Erythroblast (primary cell): ENCODE measurements at regions not wholly inside any gene's neighbourhood (a gene's known extent, or its start where the extent isn't known, plus 50 kb on each side); places are given as distances from the start of the nearest gene placed in this dataset.

Experiments
- DNase-seq, 2 experiments: peaks; one replicate each; lab custom pipeline; 2025; lab: John Stamatoyannopoulos, UW
- GATA1 ChIP-seq: IDR thresholded peaks from 2 replicates; pipeline ENCODE4 v1.6.1; 2011; ENCODE audit warnings: low read depth, mild to moderate bottlenecking, control low read depth, low read length, moderate library complexity
- POLR2A ChIP-seq: IDR thresholded peaks from 2 replicates; pipeline ENCODE4 v1.6.1; 2011; ENCODE audit warnings: mild to moderate bottlenecking, low read length

DNA sequence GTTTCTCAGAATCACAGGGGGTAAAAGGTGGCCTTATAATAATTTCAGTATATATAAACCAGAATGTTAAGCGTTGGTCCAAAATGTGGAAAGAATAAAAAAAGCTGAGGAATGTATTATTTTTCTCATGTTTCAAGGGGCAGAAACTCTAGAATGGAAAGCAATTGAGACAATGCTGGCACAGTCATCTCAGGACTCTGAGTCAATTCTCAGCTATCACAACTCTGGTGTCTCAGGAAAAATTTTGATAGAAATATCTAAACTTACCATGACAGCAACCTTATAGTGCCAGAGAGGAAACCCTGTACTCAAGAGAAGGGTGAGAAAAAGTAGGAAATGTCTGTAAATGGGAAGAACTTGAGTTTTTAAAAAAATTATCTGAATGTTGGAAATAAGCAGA, 1189.4 kb upstream of the NUDT12 start:
- TF ChIP-seq POLR2A: no peak
- no peak for TF ChIP-seq GATA1

DNA sequence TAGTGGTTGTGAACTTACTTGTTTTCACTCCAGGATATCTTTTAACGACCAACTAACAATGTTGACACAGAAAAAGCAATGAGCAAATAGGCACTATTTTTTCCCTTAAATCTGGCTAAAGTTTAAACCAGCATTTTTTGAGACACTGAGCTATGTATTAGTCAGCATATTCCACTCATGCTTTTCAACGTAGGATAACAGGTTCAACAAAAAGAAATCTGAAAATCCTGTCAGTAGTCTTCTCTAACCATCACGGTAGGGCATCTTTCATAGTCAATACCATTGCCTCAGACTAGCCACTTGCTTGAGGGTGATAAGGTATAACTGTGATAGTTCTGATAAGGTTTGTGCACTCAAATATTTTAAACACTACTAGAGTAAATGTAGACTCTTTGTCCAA, 1177.3 kb upstream of the NUDT12 start:
- no peak for TF ChIP-seq POLR2A
- no peak for TF ChIP-seq GATA1
- DNase-seq: no peak

More for the DNA sequence above, 1189.4 kb upstream of the NUDT12 start:
- DNase-seq: no peak

DNA sequence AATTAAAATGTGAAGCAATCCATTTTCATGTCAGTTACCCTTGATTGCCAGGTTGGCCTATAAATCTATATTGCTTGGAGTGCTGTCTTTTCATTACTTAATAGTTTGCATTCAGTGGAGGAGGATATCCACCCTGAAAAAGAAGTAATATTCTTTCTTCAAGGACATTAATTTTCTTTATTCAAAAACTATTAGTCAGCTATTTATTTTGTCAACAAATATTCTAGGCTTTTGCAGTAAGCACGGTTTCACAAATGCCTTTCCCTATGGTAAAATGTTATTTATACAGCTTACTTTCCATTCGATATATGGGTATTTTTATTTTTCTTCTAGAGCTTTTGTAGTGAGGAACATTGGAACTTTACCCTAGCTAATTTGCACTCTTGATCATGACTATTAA, 1176.9 kb upstream of the NUDT12 start:
- DNase-seq: no peak
- TF ChIP-seq GATA1 (no peak), POLR2A (no peak)

DNA sequence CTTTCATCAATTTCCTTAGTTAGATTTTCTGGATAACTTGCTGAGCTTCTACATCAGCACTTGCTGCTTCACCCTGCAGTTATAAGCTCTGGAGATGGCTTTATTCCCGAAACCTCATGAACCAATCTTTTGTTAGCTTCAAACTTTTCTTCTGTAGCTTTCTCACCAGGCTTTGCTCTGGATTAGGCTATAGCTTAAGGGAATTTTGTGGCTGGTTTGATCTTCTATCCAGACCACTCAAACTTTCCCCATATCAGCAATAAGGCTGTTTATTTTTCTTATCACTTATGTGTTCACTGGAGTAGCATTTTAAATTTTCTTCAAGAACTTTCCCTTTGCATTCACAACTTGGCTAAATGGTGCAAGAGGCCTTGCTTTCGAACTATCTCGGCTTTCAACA, 1173.5 kb upstream of the NUDT12 start:
- no peak for DNase-seq
- TF ChIP-seq GATA1 (no peak), POLR2A (no peak)

DNA sequence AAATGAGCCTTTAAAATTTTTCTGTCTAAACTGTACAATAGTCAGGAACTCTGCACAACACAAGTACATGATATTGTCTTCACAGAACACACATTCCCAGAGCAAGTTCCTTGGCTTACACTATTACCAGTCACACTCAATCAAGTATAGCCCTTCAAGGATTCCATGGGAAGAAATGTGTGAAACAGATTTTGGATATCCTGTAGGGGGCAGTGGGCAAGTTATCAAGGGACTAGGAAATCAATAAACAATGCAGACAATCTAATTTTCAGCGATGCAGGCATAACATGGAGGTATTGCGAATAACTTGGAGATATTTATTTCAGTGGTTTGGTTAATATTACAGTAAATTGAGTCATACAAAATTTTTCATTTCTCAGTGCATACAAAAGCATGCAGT, 1171.5 kb upstream of the NUDT12 start:
- DNase-seq: no peak
- no peak for TF ChIP-seq POLR2A
- TF ChIP-seq GATA1: no peak

DNA sequence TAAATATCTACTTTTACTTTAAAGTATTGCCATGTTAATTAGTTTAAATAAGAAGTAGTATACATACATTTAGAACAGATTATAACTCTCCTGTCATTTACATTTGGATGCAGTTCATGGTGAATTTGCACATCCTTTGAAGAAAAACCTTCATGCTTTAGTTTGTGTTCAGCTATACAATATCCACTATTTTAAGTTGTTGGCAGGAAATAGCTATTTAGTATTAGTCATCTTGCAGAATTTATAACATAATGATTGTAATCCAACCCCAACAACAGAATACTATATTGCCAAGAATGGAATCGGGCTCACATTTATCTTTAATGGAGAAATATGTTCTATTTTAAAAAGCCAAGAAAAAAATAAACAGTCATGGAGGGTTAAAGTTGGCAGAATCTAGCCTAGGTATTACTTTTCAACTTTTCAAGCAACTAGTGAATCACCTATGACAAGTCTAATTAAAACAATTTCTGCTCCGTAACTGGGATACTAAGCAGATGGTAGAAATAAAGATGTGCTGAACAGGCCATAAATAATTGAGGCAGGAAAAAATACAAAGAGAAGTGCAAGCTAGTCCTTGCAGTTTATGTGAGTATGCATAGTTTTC, 1170.6 kb upstream of the NUDT12 start:
- TF ChIP-seq GATA1: no peak
- TF ChIP-seq POLR2A: no peak
- DNase-seq: no peak

DNA sequence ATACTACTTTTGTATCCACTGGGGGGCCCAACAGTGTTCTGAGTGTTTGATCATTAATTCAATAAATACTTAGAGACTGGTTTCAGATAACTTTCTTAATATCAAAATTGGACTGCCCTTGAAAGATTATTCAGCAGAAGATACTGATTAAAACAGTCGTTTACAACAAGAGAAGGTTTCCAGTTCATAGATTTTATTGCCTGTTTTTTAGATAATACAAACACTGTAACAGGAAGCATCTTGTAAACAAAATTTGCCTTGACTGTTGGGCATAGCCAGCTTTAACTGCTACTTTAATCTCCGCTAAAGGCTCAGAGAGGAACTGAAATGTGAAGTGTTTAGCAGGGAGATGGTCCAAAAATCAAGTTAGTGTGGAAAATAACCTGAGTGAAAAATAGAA, 1168.7 kb upstream of the NUDT12 start:
- no peak for DNase-seq
- no peak for TF ChIP-seq GATA1
- TF ChIP-seq POLR2A: no peak

DNA sequence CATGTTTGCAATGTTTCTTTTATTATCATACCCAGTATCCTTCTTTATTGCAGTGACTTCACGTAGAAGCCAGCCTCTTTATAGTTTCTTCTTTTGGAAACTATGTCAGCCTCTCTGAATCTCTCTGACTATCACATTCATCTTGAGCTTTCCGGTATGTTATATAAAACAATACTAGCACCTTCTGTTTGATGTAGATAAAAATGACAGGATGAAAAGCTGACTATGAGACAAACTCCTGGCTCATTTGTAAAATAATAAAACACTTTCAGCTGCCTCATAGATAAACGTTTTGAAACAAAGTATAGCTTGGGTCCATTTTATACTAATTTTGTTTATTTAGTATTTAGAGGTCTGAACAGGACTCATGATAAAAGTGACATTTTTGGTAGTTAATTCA, 1145.4 kb upstream of the NUDT12 start:
- DNase-seq: no peak
- no peak for TF ChIP-seq POLR2A
- no peak for TF ChIP-seq GATA1

DNA sequence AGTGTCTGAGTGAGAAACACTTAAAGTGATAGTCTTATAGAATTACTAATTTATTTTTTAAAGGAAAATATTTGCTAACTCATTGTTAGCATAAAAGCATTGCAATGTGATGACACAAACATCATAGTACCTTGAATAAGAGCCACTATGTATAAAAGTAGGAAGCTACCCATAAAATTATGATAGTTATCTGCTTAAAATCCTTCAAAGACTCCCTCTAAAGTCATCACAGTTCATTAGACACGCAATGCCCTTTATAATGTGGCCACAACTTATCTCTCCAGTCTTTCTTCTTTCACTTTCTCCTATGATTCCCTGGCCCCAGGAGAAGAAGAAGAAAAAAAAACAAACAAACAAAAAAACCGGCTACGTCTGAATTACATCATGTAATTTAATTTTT, 1144.0 kb upstream of the NUDT12 start:
- DNase-seq: no peak
- no peak for TF ChIP-seq GATA1
- TF ChIP-seq POLR2A: no peak

DNA sequence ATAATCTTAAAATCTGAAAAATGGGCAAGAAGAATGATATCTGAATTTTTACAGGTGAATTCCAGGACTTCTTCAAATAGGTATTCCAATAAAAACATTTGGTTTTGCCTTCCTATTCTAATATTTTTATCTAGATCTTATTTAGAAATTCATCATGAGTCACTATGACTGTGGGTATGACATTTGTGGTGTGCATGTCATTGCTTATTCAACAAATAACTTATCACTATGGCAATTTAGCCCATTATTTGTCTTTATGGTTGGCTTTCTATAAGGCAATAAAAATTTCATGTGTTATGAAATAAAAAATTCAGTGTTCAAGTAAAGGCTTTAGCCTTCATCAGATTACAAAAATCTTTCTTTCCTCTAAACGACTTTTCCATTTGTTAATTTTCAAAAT, 1139.6 kb upstream of the NUDT12 start:
- TF ChIP-seq GATA1 (no peak), POLR2A (no peak)
- no peak for DNase-seq

DNA sequence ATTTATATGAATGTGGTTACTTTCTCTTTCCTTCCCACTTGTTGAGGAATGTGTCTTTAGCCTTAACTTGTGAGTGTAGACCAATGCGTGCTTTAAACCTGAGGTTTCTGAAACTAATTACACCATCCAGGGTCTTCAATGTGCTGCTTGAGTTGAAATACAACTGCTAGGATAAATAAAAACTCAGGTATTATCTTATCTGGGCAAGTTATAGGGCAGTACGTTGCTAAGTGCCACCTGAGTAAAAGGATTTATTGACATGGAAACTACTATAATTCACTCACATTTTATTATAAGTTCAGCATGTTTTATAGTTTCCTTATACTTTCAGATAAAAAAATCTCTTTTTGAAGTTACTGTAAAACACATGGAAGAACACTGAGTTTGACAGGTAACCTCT, 1136.8 kb upstream of the NUDT12 start:
- TF ChIP-seq POLR2A: no peak
- no peak for TF ChIP-seq GATA1
- no peak for DNase-seq

DNA sequence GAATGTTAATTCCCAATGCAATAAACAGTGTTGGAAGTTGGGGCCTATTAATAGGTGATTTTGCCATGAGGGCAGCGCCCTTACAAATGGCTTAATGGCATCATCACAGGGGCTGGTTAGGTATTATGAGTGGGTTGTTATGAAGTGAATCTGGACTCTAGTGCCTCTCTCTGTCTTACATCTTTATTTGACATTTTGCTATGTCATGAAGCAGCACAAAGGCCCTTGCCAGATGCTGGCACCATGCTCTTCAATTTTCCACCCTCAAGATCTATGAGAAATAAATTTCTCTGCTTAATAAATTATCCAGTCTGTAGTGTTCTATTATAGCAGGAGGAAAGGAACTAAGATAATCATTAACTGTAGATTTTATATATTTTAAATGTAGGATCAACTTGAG, 1098.7 kb upstream of the NUDT12 start:
- no peak for TF ChIP-seq POLR2A
- no peak for TF ChIP-seq GATA1
- no peak for DNase-seq

DNA sequence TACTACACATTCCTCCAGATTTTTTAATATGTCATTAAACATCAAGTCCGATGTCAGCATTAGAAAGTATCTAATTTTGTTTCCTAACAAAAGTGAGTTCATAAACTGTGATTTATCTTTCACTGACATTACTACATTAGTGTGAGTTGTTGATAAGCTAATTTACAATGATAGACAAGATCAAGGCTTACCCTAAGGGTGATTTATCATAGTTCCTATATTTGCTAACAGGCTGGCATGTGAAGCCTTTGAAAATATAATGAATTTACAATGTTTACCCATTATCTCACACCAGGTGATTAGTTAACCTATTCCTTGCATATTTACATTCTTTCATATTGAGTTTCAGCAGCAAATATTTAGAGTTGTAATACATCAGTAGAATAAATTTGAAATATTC, 1096.9 kb upstream of the NUDT12 start:
- TF ChIP-seq GATA1: no peak
- TF ChIP-seq POLR2A: no peak

DNA sequence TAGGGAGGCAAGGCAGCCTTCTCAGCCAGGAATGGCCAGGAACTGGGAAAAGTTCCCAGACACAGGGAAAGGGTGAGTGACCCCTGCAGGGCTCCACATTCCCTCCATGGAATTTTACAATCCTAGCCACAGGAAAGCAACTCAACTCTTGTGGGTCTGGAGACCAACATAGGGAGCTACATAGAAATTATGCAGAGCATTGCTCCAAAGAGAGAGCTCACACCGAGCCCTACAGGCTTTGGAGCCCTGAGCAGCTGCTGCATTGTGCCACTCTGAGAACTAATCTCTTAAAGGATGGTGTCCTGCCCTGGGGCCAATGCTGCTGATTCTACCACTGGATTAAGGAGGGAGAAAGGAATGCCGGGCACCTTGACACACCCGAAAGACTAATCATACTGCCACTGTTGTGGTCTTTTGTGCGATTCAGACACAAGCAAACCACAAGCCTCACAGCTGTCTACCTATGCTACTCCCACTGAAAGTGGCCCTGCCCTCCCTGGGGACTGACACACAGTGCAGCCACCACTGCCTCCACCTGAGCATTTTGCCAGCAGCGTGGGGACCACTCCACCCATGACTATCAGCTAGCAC, 1089.8 kb upstream of the NUDT12 start:
- DNase-seq: no peak
- TF ChIP-seq POLR2A (no peak), GATA1 (no peak)

More for the DNA sequence above, 1096.9 kb upstream of the NUDT12 start:
- DNase-seq: no peak
